ENCODE measurements at regions not wholly inside any gene's neighbourhood (a gene's known extent, or its start where the extent isn't known, plus 50 kb on each side); places are given as distances from the start of the nearest gene placed in this dataset.
A peak's percentile ranks its signal among the peaks of the same experiment; 100 is the strongest.

DNA sequence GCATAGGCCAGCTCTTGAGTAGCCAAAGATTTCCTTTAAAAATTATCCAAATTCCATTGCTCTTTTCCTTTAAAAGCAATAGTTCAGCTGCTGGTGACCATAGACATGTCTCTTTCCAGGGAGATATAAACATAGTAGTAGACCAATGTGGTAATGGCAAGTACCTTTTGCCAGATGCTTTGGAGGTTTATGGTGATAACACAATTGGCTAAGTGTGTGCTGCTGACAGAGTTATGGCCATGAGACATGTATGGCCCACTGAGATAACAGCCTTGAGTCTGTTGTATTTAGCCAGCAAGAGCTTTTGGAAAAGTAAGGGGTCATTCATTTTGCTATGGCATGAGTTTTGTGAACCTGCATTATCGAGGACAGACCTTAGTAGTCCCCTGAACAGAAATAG lies 1146.8 kb downstream of the TUSC7 start (continued):
- TF ChIP-seq TEAD4 (IDR thresholded peaks at IDR 0.05; ENCODE audit: low read length), result peak; percentile 49; the same call in 1 of the 2 replicates
- no peak for TF ChIP-seq TEAD4 (CRISPR knock-in tag; IDR thresholded peaks at IDR 0.05; ENCODE audit: borderline replicate concordance)
- TF ChIP-seq MTA2 (IDR thresholded peaks at IDR 0.05; ENCODE audit: low read depth), result no peak
- TF ChIP-seq CREBBP (IDR thresholded peaks at IDR 0.05; ENCODE audit: low read depth, low read length), result no peak
- no peak for TF ChIP-seq NCOA1 (IDR thresholded peaks at IDR 0.05; ENCODE audit: low read depth)

DNA sequence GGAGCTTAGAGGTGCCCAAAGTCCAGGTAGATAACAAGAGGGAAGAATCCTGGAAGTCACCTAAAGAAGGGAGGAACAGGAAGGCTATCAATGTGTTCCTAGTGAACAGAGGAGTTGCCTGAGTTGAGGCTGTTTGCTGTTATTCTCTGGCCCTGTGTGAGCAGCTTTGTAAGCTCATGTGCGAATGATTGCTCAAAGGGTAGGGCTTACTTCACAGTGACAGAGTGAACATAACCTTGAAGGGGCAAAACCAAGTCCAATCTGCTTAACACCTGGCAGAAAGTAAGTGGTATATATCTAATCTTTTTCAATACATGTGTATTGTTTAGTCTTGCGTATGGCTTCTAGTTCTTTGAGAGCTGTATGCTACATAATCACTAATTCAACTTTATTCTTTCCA lies 1153.6 kb downstream of the TUSC7 start:
- ChIA-PET CTCF (ENCODE audit: low intra/inter-chr PET ratio) (no interaction called here), POLR2A (no interaction called here)
- Histone ChIP-seq H2AFZ (ENCODE audit: low read depth, low read length) (no peak overlapping the region), H3K27me3 (ENCODE audit: control insufficient read depth in 2 of 2, insufficient read depth in 2 of 2, low read length in 2 of 2) (no peaks in the 10 kb centered on the region), H3K36me3 (ENCODE audit: control insufficient read depth, insufficient read depth, low read length) (no peaks in the 10 kb centered on the region), H3K4me1 (replicated peaks in 1 of 2; ENCODE audit: control insufficient read depth in 2 of 2, insufficient read depth in 2 of 2, low read length in 2 of 2) (no peaks in the 10 kb centered on the region), H3K4me2 (ENCODE audit: insufficient read depth, low read length) (no peak overlapping the region), H4K20me1 (replicated peaks; ENCODE audit: control insufficient read depth, insufficient read depth, low read length) (no peaks in the 10 kb centered on the region), H3K9me1 (ENCODE audit: control insufficient read depth, insufficient read depth, low read length) (no peaks in the 10 kb centered on the region), H3K9ac (ENCODE audit: insufficient read depth in 1 of 2, low read depth in 2 of 2, low read length in 2 of 2) (no peak overlapping the region), H3K27ac (ENCODE audit: extremely low read depth, low read depth, low read length) (no peak overlapping the region), H3K79me2 (ENCODE audit: control insufficient read depth, insufficient read depth, low read length) (no peaks in the 10 kb centered on the region), H3K9me3 (replicated peaks; ENCODE audit: control insufficient read depth, insufficient read depth, low read depth, low read length) (no peaks in the 10 kb centered on the region), H3K4me3 (no peak overlapping the region)
- DNase-seq (ENCODE audit: extremely low read depth in 1 of 4, low spot score in 3 of 4) (no peak), ATAC-seq (no peak), FAIRE-seq (no peak)
- in situ Hi-C loops (cut with MboI) (no loop called here), intact Hi-C loops (cut with micrococcal nuclease) (no loop called here)
- 0% methylated on average over 2 of the region's 2 CpGs for WGBS (ENCODE audit: insufficient coverage, low coverage, missing lambda C conversion rate)
- no TSS peak for BruUV-seq (replicated peaks)
- TF ChIP-seq, protein P1, sequence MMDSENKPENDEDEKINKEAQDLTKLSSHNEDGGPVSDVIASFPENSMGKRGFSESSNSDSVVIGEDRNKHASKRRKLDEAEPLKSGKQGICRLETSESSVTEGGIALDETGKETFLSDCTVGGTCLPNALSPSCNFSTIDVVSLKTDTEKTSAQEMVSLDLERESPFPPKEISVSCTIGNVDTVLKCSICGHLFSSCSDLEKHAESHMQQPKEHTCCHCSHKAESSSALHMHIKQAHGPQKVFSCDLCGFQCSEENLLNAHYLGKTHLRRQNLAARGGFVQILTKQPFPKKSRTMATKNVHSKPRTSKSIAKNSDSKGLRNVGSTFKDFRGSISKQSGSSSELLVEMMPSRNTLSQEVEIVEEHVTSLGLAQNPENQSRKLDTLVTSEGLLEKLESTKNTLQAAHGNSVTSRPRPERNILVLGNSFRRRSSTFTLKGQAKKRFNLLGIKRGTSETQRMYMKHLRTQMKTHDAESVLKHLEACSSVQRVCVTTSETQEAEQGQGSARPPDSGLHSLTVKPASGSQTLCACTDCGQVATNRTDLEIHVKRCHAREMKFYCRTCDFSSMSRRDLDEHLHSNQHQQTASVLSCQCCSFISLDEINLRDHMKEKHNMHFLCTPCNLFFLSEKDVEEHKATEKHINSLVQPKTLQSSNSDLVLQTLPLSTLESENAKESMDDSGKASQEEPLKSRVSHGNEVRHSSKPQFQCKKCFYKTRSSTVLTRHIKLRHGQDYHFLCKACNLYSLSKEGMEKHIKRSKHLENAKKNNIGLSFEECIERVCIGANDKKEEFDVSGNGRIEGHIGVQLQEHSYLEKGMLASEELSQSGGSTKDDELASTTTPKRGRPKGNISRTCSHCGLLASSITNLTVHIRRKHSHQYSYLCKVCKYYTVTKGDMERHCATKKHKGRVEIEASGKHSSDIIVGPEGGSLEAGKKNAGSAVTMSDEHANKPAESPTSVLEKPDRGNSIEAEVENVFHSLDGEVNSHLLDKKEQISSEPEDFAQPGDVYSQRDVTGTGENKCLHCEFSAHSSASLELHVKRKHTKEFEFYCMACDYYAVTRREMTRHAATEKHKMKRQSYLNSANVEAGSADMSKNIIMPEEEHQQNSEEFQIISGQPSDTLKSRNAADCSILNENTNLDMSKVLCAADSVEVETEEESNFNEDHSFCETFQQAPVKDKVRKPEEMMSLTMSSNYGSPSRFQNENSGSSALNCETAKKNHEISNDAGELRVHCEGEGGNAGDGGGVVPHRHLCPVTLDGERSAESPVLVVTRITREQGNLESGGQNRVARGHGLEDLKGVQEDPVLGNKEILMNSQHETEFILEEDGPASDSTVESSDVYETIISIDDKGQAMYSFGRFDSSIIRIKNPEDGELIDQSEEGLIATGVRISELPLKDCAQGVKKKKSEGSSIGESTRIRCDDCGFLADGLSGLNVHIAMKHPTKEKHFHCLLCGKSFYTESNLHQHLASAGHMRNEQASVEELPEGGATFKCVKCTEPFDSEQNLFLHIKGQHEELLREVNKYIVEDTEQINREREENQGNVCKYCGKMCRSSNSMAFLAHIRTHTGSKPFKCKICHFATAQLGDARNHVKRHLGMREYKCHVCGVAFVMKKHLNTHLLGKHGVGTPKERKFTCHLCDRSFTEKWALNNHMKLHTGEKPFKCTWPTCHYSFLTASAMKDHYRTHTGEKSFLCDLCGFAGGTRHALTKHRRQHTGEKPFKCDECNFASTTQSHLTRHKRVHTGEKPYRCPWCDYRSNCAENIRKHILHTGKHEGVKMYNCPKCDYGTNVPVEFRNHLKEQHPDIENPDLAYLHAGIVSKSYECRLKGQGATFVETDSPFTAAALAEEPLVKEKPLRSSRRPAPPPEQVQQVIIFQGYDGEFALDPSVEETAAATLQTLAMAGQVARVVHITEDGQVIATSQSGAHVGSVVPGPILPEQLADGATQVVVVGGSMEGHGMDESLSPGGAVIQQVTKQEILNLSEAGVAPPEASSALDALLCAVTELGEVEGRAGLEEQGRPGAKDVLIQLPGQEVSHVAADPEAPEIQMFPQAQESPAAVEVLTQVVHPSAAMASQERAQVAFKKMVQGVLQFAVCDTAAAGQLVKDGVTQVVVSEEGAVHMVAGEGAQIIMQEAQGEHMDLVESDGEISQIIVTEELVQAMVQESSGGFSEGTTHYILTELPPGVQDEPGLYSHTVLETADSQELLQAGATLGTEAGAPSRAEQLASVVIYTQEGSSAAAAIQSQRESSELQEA (IDR thresholded peaks at IDR 0.05; ENCODE audit: low read depth), result no peak
- TF ChIP-seq, protein P2, sequence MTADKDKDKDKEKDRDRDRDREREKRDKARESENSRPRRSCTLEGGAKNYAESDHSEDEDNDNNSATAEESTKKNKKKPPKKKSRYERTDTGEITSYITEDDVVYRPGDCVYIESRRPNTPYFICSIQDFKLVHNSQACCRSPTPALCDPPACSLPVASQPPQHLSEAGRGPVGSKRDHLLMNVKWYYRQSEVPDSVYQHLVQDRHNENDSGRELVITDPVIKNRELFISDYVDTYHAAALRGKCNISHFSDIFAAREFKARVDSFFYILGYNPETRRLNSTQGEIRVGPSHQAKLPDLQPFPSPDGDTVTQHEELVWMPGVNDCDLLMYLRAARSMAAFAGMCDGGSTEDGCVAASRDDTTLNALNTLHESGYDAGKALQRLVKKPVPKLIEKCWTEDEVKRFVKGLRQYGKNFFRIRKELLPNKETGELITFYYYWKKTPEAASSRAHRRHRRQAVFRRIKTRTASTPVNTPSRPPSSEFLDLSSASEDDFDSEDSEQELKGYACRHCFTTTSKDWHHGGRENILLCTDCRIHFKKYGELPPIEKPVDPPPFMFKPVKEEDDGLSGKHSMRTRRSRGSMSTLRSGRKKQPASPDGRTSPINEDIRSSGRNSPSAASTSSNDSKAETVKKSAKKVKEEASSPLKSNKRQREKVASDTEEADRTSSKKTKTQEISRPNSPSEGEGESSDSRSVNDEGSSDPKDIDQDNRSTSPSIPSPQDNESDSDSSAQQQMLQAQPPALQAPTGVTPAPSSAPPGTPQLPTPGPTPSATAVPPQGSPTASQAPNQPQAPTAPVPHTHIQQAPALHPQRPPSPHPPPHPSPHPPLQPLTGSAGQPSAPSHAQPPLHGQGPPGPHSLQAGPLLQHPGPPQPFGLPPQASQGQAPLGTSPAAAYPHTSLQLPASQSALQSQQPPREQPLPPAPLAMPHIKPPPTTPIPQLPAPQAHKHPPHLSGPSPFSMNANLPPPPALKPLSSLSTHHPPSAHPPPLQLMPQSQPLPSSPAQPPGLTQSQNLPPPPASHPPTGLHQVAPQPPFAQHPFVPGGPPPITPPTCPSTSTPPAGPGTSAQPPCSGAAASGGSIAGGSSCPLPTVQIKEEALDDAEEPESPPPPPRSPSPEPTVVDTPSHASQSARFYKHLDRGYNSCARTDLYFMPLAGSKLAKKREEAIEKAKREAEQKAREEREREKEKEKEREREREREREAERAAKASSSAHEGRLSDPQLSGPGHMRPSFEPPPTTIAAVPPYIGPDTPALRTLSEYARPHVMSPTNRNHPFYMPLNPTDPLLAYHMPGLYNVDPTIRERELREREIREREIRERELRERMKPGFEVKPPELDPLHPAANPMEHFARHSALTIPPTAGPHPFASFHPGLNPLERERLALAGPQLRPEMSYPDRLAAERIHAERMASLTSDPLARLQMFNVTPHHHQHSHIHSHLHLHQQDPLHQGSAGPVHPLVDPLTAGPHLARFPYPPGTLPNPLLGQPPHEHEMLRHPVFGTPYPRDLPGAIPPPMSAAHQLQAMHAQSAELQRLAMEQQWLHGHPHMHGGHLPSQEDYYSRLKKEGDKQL (CRISPR knock-in tag; IDR thresholded peaks at IDR 0.05; ENCODE audit: borderline replicate concordance), result no peak

All from K562 (cell line).